Muscle layer of duodenum (tissue), 2 donors: ENCODE measurements at regions not wholly inside any gene's neighbourhood (a gene's known extent, or its start where the extent isn't known, plus 50 kb on each side); places are given as distances from the start of the nearest gene placed in this dataset.

Source experiments
- H3K27ac ChIP-seq: one replicate; pipeline ENCODE4 v1.7.0; 2013; ENCODE audit warnings: mild to moderate bottlenecking, low read length
- H3K27me3 ChIP-seq: one replicate; pipeline ENCODE4 v1.7.0; 2013; ENCODE audit warnings: low read depth, mild to moderate bottlenecking, control low read depth, low read length
- H3K36me3 ChIP-seq, 2 donors: one replicate each; pipeline ENCODE4 v1.7.0; 2013; ENCODE audit warnings: low read length in 2 of 2, control low read depth in 1 of 2, mild to moderate bottlenecking in 1 of 2; ENCODE audit not compliant: insufficient read depth in 2 of 2, control insufficient read depth in 1 of 2
- H3K4me1 ChIP-seq, 2 donors: one replicate each; pipeline ENCODE4 v1.7.0; 2013; ENCODE audit warnings: low read length in 2 of 2, mild to moderate bottlenecking in 2 of 2, control low read depth in 1 of 2, moderate library complexity in 1 of 2; ENCODE audit not compliant: insufficient read depth in 2 of 2, control insufficient read depth in 1 of 2
- H3K4me3 ChIP-seq, 2 donors: one replicate each; pipeline ENCODE4 v1.7.0; 2013; ENCODE audit warnings: low read length in 2 of 2, low read depth in 1 of 2, mild to moderate bottlenecking in 1 of 2
- H3K9me3 ChIP-seq, 2 donors: one replicate each; pipeline ENCODE4 v1.7.0; 2013; ENCODE audit warnings: low read length in 2 of 2, control low read depth in 1 of 2, mild to moderate bottlenecking in 1 of 2; ENCODE audit not compliant: control insufficient read depth in 1 of 2
- donor health status: healthy.

DNA sequence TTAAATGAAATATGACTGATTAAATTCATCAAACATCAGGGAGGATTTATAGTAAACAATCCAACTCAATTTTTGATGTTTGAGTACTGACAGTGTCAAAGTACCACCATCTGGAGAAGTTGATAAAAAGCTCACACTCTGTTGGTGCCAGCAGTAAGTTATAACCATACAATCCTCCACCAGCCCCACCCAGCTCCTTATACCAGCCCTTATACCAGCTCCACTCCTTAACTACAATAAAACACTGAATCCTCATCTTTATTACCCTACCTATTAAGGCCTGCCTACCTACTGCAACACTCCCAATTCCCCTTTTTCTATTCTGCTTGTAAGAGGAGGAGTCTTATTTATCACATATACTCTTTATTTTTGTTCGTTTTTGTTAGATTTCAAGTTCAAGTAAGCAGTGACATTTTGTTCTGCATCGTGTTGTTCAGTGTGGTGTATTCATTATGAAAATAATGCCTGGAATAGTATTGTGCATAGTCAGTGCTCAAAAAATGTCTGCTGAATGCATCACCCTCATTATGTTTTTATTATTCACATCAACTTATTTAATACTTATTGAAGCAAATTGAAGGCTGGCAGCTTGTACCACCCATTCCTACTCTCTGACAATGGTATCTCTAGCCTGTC, 954.7 kb upstream of the ADGRB3 start:
- Histone ChIP-seq H3K4me1 (no peaks in the 10 kb centered on the region), H3K27me3 (no peaks in the 10 kb centered on the region), H3K36me3 (no peaks in the 10 kb centered on the region), H3K4me3 (no peak overlapping the region), H3K27ac (no peak overlapping the region), H3K9me3 (no peaks in the 10 kb centered on the region)

DNA sequence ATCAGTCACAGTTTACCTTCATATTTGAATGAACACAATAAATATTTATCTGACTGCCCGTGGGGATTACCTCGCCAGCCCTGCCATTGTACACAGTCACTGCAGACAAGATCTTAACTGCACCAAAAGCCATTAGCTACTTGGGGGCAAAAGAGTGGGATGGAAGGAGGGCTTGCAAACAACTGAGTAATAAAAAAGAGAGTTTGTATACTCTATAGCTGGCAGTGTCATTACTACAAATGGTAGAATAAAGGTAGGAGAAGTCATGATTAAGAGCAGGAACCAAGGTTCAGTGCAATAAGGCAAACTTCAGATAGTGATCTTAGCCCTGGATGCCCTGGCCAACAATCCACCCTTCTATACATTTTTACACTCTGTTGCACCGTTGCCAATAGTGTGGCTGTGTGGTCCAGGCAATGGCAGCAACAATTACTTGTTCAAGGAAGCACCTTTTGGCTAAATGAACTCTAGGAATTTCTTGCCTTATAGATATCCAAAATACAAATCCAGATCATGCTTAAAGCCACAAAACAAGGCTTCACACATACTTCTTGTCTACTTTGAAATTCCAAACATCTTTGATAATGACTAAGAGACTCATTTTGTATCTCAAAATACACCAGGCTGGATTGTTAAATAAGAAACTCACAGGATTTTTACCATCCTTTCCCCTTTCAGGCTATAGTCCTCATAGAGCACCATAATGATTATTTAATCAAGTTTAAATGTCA, 955.4 kb upstream of the ADGRB3 start:
- H3K4me3 ChIP-seq: no peak overlapping the region
- H3K36me3 ChIP-seq: no peaks in the 10 kb centered on the region
- H3K27ac ChIP-seq: no peak overlapping the region
- no peaks in the 10 kb centered on the region for H3K4me1 ChIP-seq
- no peaks in the 10 kb centered on the region for H3K27me3 ChIP-seq
- H3K9me3 ChIP-seq: peaks cover 0 to under 1% of the 10 kb centered on the region in 2 donors

DNA sequence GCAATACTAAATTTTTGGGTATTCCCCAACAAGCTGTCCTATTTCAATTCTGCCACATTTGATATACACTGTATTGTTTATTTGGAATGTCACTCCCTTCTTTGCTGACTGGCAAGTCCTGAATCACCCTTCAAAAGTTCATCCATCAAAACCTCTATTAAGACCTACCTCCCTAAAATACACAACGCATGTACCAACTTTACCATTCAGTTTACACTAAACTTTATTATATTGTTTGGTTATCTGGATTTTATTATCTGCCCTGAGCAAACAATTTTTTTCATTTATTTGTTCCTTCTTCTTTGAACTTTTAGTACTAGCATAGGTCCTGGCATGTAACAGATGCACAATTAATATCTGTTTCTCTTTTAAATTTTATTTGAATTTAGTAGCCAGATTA, 958.2 kb upstream of the ADGRB3 start:
- Histone ChIP-seq H3K27ac (no peak overlapping the region), H3K4me3 (no peak overlapping the region), H3K9me3 (peaks cover 6 to 7% of the 10 kb centered on the region in 2 donors)

GRCh38 chr6:67667637-67668422, 967.3 kb upstream of the ADGRB3 start:
- H3K9me3 ChIP-seq: peaks cover 0 to 4% of the 10 kb centered on the region in 2 donors
- H3K36me3 ChIP-seq: no peaks in the 10 kb centered on the region
- no peak overlapping the region for H3K27ac ChIP-seq
- H3K4me1 ChIP-seq: no peaks in the 10 kb centered on the region
- H3K4me3 ChIP-seq: no peak overlapping the region
- no peaks in the 10 kb centered on the region for H3K27me3 ChIP-seq

More for the DNA sequence above, 958.2 kb upstream of the ADGRB3 start:
- H3K4me1 ChIP-seq: no peaks in the 10 kb centered on the region
- H3K36me3 ChIP-seq: no peaks in the 10 kb centered on the region
- no peaks in the 10 kb centered on the region for H3K27me3 ChIP-seq

DNA sequence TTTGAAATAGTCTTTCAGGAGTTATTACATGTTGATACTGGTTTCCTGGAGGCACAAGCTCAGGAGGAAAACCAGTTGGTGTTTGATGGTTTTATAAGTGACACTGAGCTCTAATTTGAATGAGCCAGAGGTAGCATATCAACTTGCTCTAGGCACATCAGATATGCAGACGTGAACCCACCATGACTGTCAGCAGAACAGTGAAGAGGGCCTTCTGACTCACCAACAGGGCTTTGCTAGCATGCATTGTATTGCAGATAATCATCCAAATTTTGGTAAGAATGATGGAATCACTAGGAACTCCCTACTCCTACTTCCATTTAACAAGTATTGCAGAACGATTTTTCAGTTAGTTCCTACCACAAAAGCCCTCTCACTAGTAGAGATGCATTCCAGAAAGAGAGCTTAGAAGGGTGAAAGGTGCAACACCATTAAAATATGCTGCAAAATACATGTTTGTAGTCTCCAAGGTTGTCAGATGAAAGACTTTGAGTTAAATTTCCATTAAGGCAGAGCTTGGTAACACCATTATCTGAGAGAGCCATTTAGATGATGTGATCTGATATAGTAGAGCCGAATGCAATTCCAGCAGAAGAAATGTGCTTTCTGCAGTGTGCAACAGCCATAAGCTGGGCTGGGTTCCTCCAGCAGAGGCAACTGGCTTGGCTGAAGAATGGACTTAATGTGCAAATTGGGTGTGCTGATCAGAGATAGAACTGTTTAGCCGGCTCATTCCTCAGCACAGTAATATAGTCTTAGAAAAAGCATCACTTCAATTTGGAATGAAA, 968.7 kb upstream of the ADGRB3 start:
- H3K9me3 ChIP-seq: peaks cover 0 to 1% of the 10 kb centered on the region in 2 donors
- no peak overlapping the region for H3K4me3 ChIP-seq
- H3K4me1 ChIP-seq: no peaks in the 10 kb centered on the region
- H3K27ac ChIP-seq: no peak overlapping the region
- no peaks in the 10 kb centered on the region for H3K27me3 ChIP-seq
- H3K36me3 ChIP-seq: no peaks in the 10 kb centered on the region

DNA sequence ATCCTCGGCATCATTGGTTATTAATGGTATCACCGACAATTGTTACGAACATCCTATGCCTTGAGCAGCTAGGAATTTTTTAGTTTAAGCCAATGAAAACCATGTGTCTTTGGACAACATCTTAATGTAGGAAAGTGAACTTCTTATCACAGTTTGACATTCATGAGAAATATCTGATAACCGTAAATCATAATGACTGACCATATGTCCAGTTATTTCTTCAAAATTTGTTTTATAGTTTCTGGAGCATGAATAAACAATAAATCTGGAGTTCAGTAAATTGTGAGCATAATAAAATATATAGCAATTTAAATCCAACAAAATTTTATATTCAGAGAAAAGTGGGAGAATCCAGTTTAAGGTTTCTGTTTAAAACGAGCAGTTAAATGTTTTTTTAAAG, 970.1 kb upstream of the ADGRB3 start:
- no peaks in the 10 kb centered on the region for H3K4me1 ChIP-seq
- no peak overlapping the region for H3K4me3 ChIP-seq
- H3K36me3 ChIP-seq: no peaks in the 10 kb centered on the region
- H3K9me3 ChIP-seq: no peaks in the 10 kb centered on the region
- no peaks in the 10 kb centered on the region for H3K27me3 ChIP-seq
- H3K27ac ChIP-seq: no peak overlapping the region

GRCh38 chr6:67663105-67663895, 971.8 kb upstream of the ADGRB3 start:
- Histone ChIP-seq H3K9me3 (no peaks in the 10 kb centered on the region), H3K4me1 (no peaks in the 10 kb centered on the region), H3K27ac (no peak overlapping the region), H3K27me3 (no peaks in the 10 kb centered on the region), H3K36me3 (no peaks in the 10 kb centered on the region), H3K4me3 (no peak overlapping the region)

DNA sequence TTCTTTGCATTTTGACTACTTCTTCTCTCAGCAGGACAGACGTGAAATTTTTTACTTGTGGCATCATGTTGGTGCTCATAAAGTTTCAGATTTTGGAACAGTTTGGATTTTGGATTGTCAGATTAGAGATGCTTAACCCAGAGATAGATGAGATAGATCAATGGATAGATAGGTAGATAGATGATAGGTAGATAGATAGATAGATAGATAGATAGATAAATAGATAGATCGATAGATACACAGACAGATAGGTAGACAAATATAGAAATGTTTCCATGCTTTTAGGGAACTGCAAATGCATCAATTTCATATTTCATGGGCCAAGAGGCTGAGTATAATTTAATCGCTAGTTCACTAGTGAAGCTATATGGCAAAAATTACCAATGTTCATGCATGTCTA, 981.5 kb upstream of the ADGRB3 start:
- Histone ChIP-seq H3K4me1 (no peaks in the 10 kb centered on the region), H3K36me3 (no peaks in the 10 kb centered on the region), H3K27ac (no peak overlapping the region), H3K4me3 (no peak overlapping the region), H3K9me3 (no peaks in the 10 kb centered on the region), H3K27me3 (no peaks in the 10 kb centered on the region)

DNA sequence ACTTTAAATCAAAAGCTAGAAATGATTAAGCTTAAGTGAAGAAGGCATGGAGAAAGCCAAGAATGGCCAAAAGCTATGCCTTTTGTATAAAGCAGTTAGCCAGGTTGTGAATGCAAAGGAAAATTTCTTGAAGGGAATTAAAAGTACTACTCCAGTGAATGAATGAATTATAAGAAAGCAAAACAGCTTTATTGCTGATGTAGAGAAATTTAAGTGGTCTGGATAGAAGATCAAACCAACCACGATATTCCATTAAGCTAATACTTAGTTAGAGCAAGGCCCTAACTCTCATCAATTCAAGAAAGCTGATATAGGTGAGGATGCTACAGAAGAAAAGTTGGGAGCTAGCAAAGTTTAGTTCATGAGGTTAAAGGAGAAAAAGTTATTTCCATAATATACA, 988.5 kb upstream of the ADGRB3 start:
- Histone ChIP-seq H3K36me3 (no peaks in the 10 kb centered on the region), H3K4me3 (no peak overlapping the region), H3K9me3 (no peaks in the 10 kb centered on the region), H3K4me1 (no peaks in the 10 kb centered on the region), H3K27ac (no peak overlapping the region), H3K27me3 (no peaks in the 10 kb centered on the region)

DNA sequence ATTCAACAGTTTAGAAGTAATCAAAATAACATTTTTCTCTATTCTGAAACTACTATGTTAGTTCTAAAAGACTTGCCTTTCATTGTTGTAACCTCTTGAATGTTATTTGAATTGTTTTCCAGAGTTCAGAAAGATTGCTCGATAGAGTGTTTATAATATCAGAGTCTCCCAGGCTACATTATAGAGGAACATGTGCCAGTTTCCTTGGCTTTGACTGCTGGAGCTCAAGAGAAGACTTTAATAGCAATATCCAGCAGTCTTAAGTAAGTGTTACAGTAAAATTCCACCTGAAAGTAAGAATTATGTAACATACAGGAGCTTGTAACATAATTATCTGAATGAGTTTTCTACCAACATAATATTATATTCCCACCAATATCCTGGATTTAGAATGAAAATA, 991.8 kb upstream of the ADGRB3 start:
- Histone ChIP-seq H3K36me3 (no peaks in the 10 kb centered on the region), H3K4me3 (no peak overlapping the region), H3K4me1 (no peaks in the 10 kb centered on the region), H3K9me3 (no peaks in the 10 kb centered on the region), H3K27me3 (no peaks in the 10 kb centered on the region), H3K27ac (no peak overlapping the region)
